Liver (tissue), 8 donors: ENCODE measurements at regions not wholly inside any gene's neighbourhood (a gene's known extent, or its start where the extent isn't known, plus 50 kb on each side); places are given as distances from the start of the nearest gene placed in this dataset.

Experiments
- DNase-seq: peaks from one replicate; pipeline ENCODE4 v3.0.0-alpha.2; 2017; ENCODE audit warnings: low spot score
- H3K27ac ChIP-seq, 2 donors: one replicate each; pipeline ENCODE4 v1.7.0; 2013; ENCODE audit warnings: inconsistent platforms in 2 of 2, low read length in 2 of 2, control low read depth in 1 of 2, low read depth in 1 of 2, mild to moderate bottlenecking in 1 of 2
- H3K27me3 ChIP-seq, 4 donors: one replicate each; pipeline versions ENCODE4 v1.6.1 to v1.7.0; 2013; ENCODE audit warnings: low read length in 3 of 4, inconsistent platforms in 1 of 4, mild to moderate bottlenecking in 1 of 4, moderate library complexity in 1 of 4; ENCODE audit not compliant: control insufficient read depth in 4 of 4, insufficient read depth in 4 of 4
- H3K36me3 ChIP-seq, 4 donors: one replicate each; pipeline versions ENCODE4 v1.6.1 to v1.7.0; 2013; ENCODE audit warnings: low read length in 3 of 4, mild to moderate bottlenecking in 3 of 4, low read depth in 1 of 4, moderate library complexity in 1 of 4; ENCODE audit not compliant: control insufficient read depth in 4 of 4, insufficient read depth in 3 of 4
- H3K4me1 ChIP-seq, 4 donors: one replicate each; pipeline versions ENCODE4 v1.6.1 to v1.7.0; 2013; ENCODE audit warnings: low read length in 3 of 4, mild to moderate bottlenecking in 3 of 4, moderate library complexity in 1 of 4; ENCODE audit not compliant: control insufficient read depth in 4 of 4, insufficient read depth in 4 of 4
- H3K4me3 ChIP-seq, 3 donors: one replicate each; pipeline versions ENCODE4 v1.6.1 to v1.7.0; 2013; ENCODE audit warnings: low read length in 3 of 3, control low read depth in 1 of 3, low read depth in 1 of 3, mild to moderate bottlenecking in 1 of 3
- H3K9ac ChIP-seq, 2 donors: one replicate each; pipeline ENCODE4 v1.7.0; 2013; ENCODE audit warnings: low read length in 2 of 2, mild to moderate bottlenecking in 2 of 2, moderate library complexity in 2 of 2, control low read depth in 1 of 2, low read depth in 1 of 2
- H3K9me3 ChIP-seq, 4 donors: one replicate each; pipeline versions ENCODE4 v1.6.1 to v1.7.0; 2013; ENCODE audit warnings: low read length in 3 of 4; ENCODE audit not compliant: control insufficient read depth in 4 of 4
- EGR1 ChIP-seq, 2 donors: IDR thresholded peaks; 2 replicates each; pipeline ENCODE4 v1.6.1; 2016 to 2018; ENCODE audit warnings: antibody characterized with exemption in 2 of 2, low read depth in 2 of 2
- FOXA1 ChIP-seq: IDR thresholded peaks from 2 replicates; pipeline ENCODE4 v1.6.1; 2016; ENCODE audit warnings: antibody characterized with exemption
- FOXA2 ChIP-seq: IDR thresholded peaks from 2 replicates; pipeline ENCODE4 v1.6.1; 2016; ENCODE audit warnings: antibody characterized with exemption
- GABPA ChIP-seq, 2 donors: IDR thresholded peaks in 1 of 2; conservative IDR thresholded peaks in 1 of 2; 2 replicates each; pipeline ENCODE4 v1.6.1; 2016; ENCODE audit warnings: antibody characterized with exemption in 2 of 2, mild to moderate bottlenecking in 1 of 2, moderate library complexity in 1 of 2
- HNF4A ChIP-seq, 2 donors: conservative IDR thresholded peaks; 2 replicates each; pipeline ENCODE4 v1.6.1; 2016; ENCODE audit warnings: antibody characterized with exemption in 2 of 2, mild to moderate bottlenecking in 2 of 2
- HNF4G ChIP-seq: IDR thresholded peaks from 2 replicates; pipeline ENCODE4 v1.6.1; 2016; ENCODE audit warnings: antibody characterized with exemption
- JUND ChIP-seq, 2 donors: IDR thresholded peaks; 2 replicates each; pipeline ENCODE4 v1.6.1; 2016; ENCODE audit warnings: antibody characterized with exemption in 2 of 2
- NR2F2 ChIP-seq: IDR thresholded peaks from 2 replicates; pipeline ENCODE4 v1.6.1; 2016; ENCODE audit warnings: antibody characterized with exemption
- RAD21 ChIP-seq, 2 donors: IDR thresholded peaks; 2 replicates each; pipeline ENCODE4 v1.6.1; 2016; ENCODE audit warnings: antibody characterized with exemption in 2 of 2, mild to moderate bottlenecking in 2 of 2
- RXRA ChIP-seq, 2 donors: IDR thresholded peaks; 2 replicates each; pipeline ENCODE4 v1.6.1; 2017 to 2018; ENCODE audit warnings: antibody characterized with exemption in 2 of 2, mild to moderate bottlenecking in 1 of 2
- SP1 ChIP-seq: IDR thresholded peaks from 2 replicates; pipeline ENCODE4 v1.6.1; 2018; ENCODE audit warnings: antibody characterized with exemption, mild to moderate bottlenecking
- TAF1 ChIP-seq: conservative IDR thresholded peaks from 2 replicates; pipeline ENCODE4 v1.6.1; 2016; ENCODE audit warnings: antibody characterized with exemption, mild to moderate bottlenecking
- YY1 ChIP-seq: IDR thresholded peaks from 2 replicates; pipeline ENCODE4 v1.6.1; 2016; ENCODE audit warnings: antibody characterized with exemption, mild to moderate bottlenecking
- WGBS: extraction: QIAGEN DNeasy Blood & Tissue Kit; methylation state at CpG from one replicate; pipeline ENCODE4 v1.1.7; 2013; 5-methylcytosine and 5-hydroxymethylcytosine counted together
- TF ChIP-seq, protein P1 (sequence below): IDR thresholded peaks from 2 replicates; pipeline ENCODE4 v1.6.1; 2016; ENCODE audit warnings: antibody characterized with exemption
- TF ChIP-seq, protein P2 (sequence below): IDR thresholded peaks from 2 replicates; pipeline ENCODE4 v1.6.1; 2016; ENCODE audit warnings: antibody characterized with exemption
- TF ChIP-seq, protein P3 (sequence below): IDR thresholded peaks from 2 replicates; pipeline ENCODE4 v1.6.1; 2016; ENCODE audit warnings: antibody characterized with exemption
- TF ChIP-seq, protein P4 (sequence below): fragments of 150-350 bp; IDR thresholded peaks from 2 replicates; pipeline ENCODE4 v1.5.1; 2017; ENCODE audit warnings: improper control_type of control experiment, low read depth, low read length; ENCODE audit not compliant: missing input control
- TF ChIP-seq, protein P5 (sequence below): IDR thresholded peaks from 2 replicates; pipeline ENCODE4 v1.6.1; 2016; ENCODE audit warnings: antibody characterized with exemption, mild to moderate bottlenecking
- donor health status: healthy.
- donor health status: healthy.
- donor health status: healthy.
- donor health status: healthy.
- donor health status: healthy.

DNA sequence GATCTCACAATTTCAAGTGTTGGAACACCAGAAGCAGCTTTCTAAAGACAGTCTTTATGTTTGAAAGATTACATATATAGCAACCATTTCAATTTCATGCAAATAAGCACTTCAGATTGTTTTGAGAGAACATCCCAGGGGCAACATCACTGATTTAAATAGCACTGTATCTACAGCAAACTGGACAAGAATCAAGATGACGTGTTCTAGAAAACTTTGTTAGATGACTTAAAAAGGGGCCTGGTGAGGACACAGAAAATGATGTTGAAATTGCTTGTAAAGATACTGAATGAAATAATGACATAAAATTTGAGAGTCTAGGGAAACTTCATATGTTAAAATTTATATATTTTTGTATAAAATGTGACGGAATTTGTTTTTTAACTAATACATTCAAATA is 277.1 kb downstream of the KLF12 start:
- H3K4me3 ChIP-seq = no peak overlapping the region
- TF ChIP-seq, protein P1, sequence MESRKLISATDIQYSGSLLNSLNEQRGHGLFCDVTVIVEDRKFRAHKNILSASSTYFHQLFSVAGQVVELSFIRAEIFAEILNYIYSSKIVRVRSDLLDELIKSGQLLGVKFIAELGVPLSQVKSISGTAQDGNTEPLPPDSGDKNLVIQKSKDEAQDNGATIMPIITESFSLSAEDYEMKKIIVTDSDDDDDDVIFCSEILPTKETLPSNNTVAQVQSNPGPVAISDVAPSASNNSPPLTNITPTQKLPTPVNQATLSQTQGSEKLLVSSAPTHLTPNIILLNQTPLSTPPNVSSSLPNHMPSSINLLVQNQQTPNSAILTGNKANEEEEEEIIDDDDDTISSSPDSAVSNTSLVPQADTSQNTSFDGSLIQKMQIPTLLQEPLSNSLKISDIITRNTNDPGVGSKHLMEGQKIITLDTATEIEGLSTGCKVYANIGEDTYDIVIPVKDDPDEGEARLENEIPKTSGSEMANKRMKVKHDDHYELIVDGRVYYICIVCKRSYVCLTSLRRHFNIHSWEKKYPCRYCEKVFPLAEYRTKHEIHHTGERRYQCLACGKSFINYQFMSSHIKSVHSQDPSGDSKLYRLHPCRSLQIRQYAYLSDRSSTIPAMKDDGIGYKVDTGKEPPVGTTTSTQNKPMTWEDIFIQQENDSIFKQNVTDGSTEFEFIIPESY = no peak
- TF ChIP-seq TAF1 (no peak), HNF4G (no peak), NR2F2 (no peak), HNF4A (conservative IDR thresholded peaks at IDR 0.05) (no peak), FOXA1 (no peak), RXRA (IDR thresholded peaks at IDR 0.05) (no peak), EGR1 (IDR thresholded peaks at IDR 0.05; ENCODE audit: low read depth in 2 of 2) (no peak), SP1 (no peak), JUND (IDR thresholded peaks at IDR 0.05) (no peak), GABPA (IDR thresholded peaks at IDR 0.05 in 1 of 2, conservative IDR thresholded peaks at IDR 0.05 in 1 of 2) (no peak), RAD21 (IDR thresholded peaks at IDR 0.05) (no peak), YY1 (no peak), FOXA2 (no peak)
- TF ChIP-seq, protein P2, sequence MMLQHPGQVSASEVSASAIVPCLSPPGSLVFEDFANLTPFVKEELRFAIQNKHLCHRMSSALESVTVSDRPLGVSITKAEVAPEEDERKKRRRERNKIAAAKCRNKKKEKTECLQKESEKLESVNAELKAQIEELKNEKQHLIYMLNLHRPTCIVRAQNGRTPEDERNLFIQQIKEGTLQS = no peak
- TF ChIP-seq, protein P3, sequence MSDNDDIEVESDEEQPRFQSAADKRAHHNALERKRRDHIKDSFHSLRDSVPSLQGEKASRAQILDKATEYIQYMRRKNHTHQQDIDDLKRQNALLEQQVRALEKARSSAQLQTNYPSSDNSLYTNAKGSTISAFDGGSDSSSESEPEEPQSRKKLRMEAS = no peak
- TF ChIP-seq, protein P4, sequence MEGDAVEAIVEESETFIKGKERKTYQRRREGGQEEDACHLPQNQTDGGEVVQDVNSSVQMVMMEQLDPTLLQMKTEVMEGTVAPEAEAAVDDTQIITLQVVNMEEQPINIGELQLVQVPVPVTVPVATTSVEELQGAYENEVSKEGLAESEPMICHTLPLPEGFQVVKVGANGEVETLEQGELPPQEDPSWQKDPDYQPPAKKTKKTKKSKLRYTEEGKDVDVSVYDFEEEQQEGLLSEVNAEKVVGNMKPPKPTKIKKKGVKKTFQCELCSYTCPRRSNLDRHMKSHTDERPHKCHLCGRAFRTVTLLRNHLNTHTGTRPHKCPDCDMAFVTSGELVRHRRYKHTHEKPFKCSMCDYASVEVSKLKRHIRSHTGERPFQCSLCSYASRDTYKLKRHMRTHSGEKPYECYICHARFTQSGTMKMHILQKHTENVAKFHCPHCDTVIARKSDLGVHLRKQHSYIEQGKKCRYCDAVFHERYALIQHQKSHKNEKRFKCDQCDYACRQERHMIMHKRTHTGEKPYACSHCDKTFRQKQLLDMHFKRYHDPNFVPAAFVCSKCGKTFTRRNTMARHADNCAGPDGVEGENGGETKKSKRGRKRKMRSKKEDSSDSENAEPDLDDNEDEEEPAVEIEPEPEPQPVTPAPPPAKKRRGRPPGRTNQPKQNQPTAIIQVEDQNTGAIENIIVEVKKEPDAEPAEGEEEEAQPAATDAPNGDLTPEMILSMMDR = no peak
- TF ChIP-seq, protein P5, sequence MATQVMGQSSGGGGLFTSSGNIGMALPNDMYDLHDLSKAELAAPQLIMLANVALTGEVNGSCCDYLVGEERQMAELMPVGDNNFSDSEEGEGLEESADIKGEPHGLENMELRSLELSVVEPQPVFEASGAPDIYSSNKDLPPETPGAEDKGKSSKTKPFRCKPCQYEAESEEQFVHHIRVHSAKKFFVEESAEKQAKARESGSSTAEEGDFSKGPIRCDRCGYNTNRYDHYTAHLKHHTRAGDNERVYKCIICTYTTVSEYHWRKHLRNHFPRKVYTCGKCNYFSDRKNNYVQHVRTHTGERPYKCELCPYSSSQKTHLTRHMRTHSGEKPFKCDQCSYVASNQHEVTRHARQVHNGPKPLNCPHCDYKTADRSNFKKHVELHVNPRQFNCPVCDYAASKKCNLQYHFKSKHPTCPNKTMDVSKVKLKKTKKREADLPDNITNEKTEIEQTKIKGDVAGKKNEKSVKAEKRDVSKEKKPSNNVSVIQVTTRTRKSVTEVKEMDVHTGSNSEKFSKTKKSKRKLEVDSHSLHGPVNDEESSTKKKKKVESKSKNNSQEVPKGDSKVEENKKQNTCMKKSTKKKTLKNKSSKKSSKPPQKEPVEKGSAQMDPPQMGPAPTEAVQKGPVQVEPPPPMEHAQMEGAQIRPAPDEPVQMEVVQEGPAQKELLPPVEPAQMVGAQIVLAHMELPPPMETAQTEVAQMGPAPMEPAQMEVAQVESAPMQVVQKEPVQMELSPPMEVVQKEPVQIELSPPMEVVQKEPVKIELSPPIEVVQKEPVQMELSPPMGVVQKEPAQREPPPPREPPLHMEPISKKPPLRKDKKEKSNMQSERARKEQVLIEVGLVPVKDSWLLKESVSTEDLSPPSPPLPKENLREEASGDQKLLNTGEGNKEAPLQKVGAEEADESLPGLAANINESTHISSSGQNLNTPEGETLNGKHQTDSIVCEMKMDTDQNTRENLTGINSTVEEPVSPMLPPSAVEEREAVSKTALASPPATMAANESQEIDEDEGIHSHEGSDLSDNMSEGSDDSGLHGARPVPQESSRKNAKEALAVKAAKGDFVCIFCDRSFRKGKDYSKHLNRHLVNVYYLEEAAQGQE = no peak
- H3K27me3 ChIP-seq = no peaks in the 10 kb centered on the region
- no peaks in the 10 kb centered on the region for H3K4me1 ChIP-seq
- H3K36me3 ChIP-seq = no peaks in the 10 kb centered on the region
- no peak for DNase-seq
- no peak overlapping the region for H3K9ac ChIP-seq
- 94% methylated on average over 2 of the region's 2 CpGs for WGBS
- no peaks in the 10 kb centered on the region for H3K9me3 ChIP-seq
- no peak overlapping the region for H3K27ac ChIP-seq

DNA sequence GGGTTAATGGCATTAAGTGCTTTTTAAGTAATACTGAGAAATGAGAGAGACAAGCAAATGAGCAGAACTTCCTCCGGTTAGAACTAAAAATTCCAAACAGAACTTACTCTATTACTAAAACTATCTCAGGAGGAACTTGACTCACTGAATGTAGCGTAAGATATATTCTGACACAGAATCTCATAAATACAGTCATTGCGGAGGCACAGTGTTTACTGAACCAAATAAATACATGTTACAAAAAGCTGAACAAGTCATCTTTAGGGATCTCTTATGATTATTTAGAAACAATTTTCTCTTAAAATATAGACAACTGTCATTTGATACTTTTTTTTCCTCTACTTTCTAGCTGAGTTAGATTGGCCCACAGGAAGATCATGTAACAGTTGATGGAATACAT is 283.1 kb downstream of the KLF12 start:
- 93% methylated on average over 3 of the region's 3 CpGs for WGBS
- H3K4me3 ChIP-seq = no peak overlapping the region
- no peak overlapping the region for H3K27ac ChIP-seq
- DNase-seq = no peak
- no peaks in the 10 kb centered on the region for H3K9me3 ChIP-seq
- H3K36me3 ChIP-seq = no peaks in the 10 kb centered on the region
- no peaks in the 10 kb centered on the region for H3K27me3 ChIP-seq
- TF ChIP-seq RAD21 (IDR thresholded peaks at IDR 0.05) (no peak), HNF4A (conservative IDR thresholded peaks at IDR 0.05) (no peak), TAF1 (no peak), EGR1 (IDR thresholded peaks at IDR 0.05; ENCODE audit: low read depth in 2 of 2) (no peak), GABPA (IDR thresholded peaks at IDR 0.05 in 1 of 2, conservative IDR thresholded peaks at IDR 0.05 in 1 of 2) (no peak), HNF4G (no peak), FOXA2 (no peak), YY1 (no peak), JUND (IDR thresholded peaks at IDR 0.05) (no peak)
- TF ChIP-seq, protein P4 = no peak
- no peak overlapping the region for H3K9ac ChIP-seq
- H3K4me1 ChIP-seq = peaks cover 0 to 3% (median 0%) of the 10 kb centered on the region in 4 donors
